ENCODE measurements at regions not wholly inside any gene's neighbourhood (a gene's known extent, or its start where the extent isn't known, plus 50 kb on each side); places are given as distances from the start of the nearest gene placed in this dataset.

GRCh38 chr6:135797361-135797760, 54.1 kb upstream of the PDE7B start:
- H2AFZ ChIP-seq (ENCODE audit: low read length), result no peak overlapping the region
- no peaks in the 10 kb centered on the region for H3K9me3 ChIP-seq (ENCODE audit: insufficient read depth in 2 of 2, low read depth in 1 of 2, low read length in 1 of 2)
- CTCF ChIA-PET (ENCODE audit: partially characterized antibody), result no interaction called here
- no peak overlapping the region for H2BK20ac ChIP-seq (ENCODE audit: low read length)
- DNase-seq (ENCODE audit: low read depth in 1 of 2, low spot score in 2 of 2) (no peak), FAIRE-seq (no peak)
- no peak overlapping the region for H4K5ac ChIP-seq (ENCODE audit: insufficient read length, low read depth, low read length)
- H3K4me1 ChIP-seq (replicated peaks in 1 of 4; ENCODE audit: control insufficient read depth in 3 of 4, insufficient read depth in 4 of 4, low read length in 3 of 4), result peaks cover 0 to 1% (median 0%) of the 10 kb centered on the region in 4 experiments; a peak in 1 of 7 replicates
- no peaks in the 10 kb centered on the region for H3K23me2 ChIP-seq (ENCODE audit: low read depth, low read length)
- H3K18ac ChIP-seq (ENCODE audit: extremely low read depth, low read length), result no peak overlapping the region
- H3K36me3 ChIP-seq (ENCODE audit: control insufficient read depth in 2 of 4, insufficient read depth in 4 of 4, low read length in 3 of 4), result no peaks in the 10 kb centered on the region
- H2AK5ac ChIP-seq (ENCODE audit: low read depth, low read length), result no peak overlapping the region
- no peak overlapping the region for H4K91ac ChIP-seq (replicated peaks; ENCODE audit: insufficient read length, low read length)
- no peak overlapping the region for H2BK120ac ChIP-seq (replicated peaks; ENCODE audit: low read depth, low read length)
- no peak overlapping the region for H3K4me2 ChIP-seq (ENCODE audit: insufficient read depth in 1 of 2, low read depth in 2 of 2, low read length in 2 of 2)
- no peak overlapping the region for H2BK5ac ChIP-seq (ENCODE audit: low read depth, low read length)
- no peak overlapping the region for H3K4me3 ChIP-seq (ENCODE audit: extremely low read depth in 1 of 4, insufficient read depth in 2 of 4, low read depth in 3 of 4, low read length in 4 of 4)
- H2BK15ac ChIP-seq (ENCODE audit: low read length), result no peak overlapping the region; the same call in 1 of the 2 replicates
- H2BK12ac ChIP-seq (ENCODE audit: low read depth, low read length), result no peak overlapping the region
- H3K79me1 ChIP-seq (ENCODE audit: low read depth, low read length), result no peaks in the 10 kb centered on the region
- no peaks in the 10 kb centered on the region for H4K20me1 ChIP-seq (replicated peaks in 1 of 2; ENCODE audit: control insufficient read depth in 1 of 2, insufficient read depth in 2 of 2, low read length in 2 of 2)
- TF ChIP-seq SIX5 (IDR thresholded peaks at IDR 0.05; ENCODE audit: low read depth, low read length) (no peak), ZNF274 (IDR thresholded peaks at IDR 0.05; ENCODE audit: borderline replicate concordance, extremely low read depth, low read length) (no peak), EZH2 (IDR thresholded peaks at IDR 0.05; ENCODE audit: low read depth, low read length, severe bottlenecking) (no peak), SIN3A (conservative IDR thresholded peaks at IDR 0.05 in 1 of 2, IDR thresholded peaks at IDR 0.05 in 1 of 2; ENCODE audit: low read depth in 1 of 2, low read length in 2 of 2) (no peak), SAP30 (IDR thresholded peaks at IDR 0.05; ENCODE audit: insufficient read depth, insufficient replicate concordance, low read length) (no peak), JUN (IDR thresholded peaks at IDR 0.05; ENCODE audit: low read depth, low read length) (no peak), PHF8 (conservative IDR thresholded peaks at IDR 0.05; ENCODE audit: low read depth, low read length) (no peak), BRCA1 (IDR thresholded peaks at IDR 0.05; ENCODE audit: low read depth, low read length) (no peak)
- H4K8ac ChIP-seq (ENCODE audit: extremely low read depth, insufficient read depth, low read length), result no peak overlapping the region
- POLR2A ChIA-PET (ENCODE audit: partially characterized antibody), result no interaction called here
- H3K4ac ChIP-seq (replicated peaks; ENCODE audit: insufficient read length, low read depth, low read length), result no peak overlapping the region
- no peaks in the 10 kb centered on the region for H3K79me2 ChIP-seq (ENCODE audit: control insufficient read depth in 1 of 2, insufficient read depth in 2 of 2, low read length in 2 of 2)
- no peak overlapping the region for H3K23ac ChIP-seq (ENCODE audit: insufficient read length)
- no peaks in the 10 kb centered on the region for H3K27me3 ChIP-seq (replicated peaks in 1 of 4; ENCODE audit: control insufficient read depth in 3 of 4, extremely low read depth in 1 of 4, insufficient read depth in 3 of 4, low read length in 3 of 4)
- H3K9ac ChIP-seq (replicated peaks in 1 of 4; ENCODE audit: extremely low read depth in 1 of 4, low read depth in 3 of 4, low read length in 3 of 4), result no peak overlapping the region
- 94% methylated on average over 3 of the region's 3 CpGs; no CpG with 5 or more reads in 1 of the 2 experiments for WGBS, 2 experiments (ENCODE audit: extremely low coverage in 1 of 2, insufficient coverage in 1 of 2, insufficient read length in 1 of 2, insufficient replicate concordance in 2 of 2, low coverage in 1 of 2, low lambda C conversion rate in 2 of 2, missing lambda C conversion rate in 1 of 2)
- no peak overlapping the region for H3K14ac ChIP-seq (ENCODE audit: insufficient read length)
- H3K27ac ChIP-seq (ENCODE audit: low read depth, low read length), result no peak overlapping the region
- H3K56ac ChIP-seq (replicated peaks; ENCODE audit: insufficient read length, low read depth, low read length), result no peak overlapping the region
